PC-9 (cell line): ENCODE measurements at regions not wholly inside any gene's neighbourhood (a gene's known extent, or its start where the extent isn't known, plus 50 kb on each side); places are given as distances from the start of the nearest gene placed in this dataset.

ENCODE experiments used
- EZH2 ChIP-seq: fragments of 200-600 bp; sonication (generic); IDR thresholded peaks from 2 replicates; pipeline ENCODE4 v1.8.0; 2017; ENCODE audit warnings: antibody characterized with exemption, low read depth
- TF ChIP-seq, protein P1 (sequence below): fragments of 200-600 bp; sonication (generic); conservative IDR thresholded peaks from 2 replicates; pipeline ENCODE4 v1.6.1; 2017; ENCODE audit warnings: mixed run types, antibody characterized with exemption, mild to moderate bottlenecking, moderate library complexity

- TF ChIP-seq EZH2: no peak
- TF ChIP-seq, protein P1, sequence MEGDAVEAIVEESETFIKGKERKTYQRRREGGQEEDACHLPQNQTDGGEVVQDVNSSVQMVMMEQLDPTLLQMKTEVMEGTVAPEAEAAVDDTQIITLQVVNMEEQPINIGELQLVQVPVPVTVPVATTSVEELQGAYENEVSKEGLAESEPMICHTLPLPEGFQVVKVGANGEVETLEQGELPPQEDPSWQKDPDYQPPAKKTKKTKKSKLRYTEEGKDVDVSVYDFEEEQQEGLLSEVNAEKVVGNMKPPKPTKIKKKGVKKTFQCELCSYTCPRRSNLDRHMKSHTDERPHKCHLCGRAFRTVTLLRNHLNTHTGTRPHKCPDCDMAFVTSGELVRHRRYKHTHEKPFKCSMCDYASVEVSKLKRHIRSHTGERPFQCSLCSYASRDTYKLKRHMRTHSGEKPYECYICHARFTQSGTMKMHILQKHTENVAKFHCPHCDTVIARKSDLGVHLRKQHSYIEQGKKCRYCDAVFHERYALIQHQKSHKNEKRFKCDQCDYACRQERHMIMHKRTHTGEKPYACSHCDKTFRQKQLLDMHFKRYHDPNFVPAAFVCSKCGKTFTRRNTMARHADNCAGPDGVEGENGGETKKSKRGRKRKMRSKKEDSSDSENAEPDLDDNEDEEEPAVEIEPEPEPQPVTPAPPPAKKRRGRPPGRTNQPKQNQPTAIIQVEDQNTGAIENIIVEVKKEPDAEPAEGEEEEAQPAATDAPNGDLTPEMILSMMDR: no peak
Observed at GRCh38 chr6:84525907-84526306, 238.5 kb downstream of the TBX18 start.
